ENCODE measurements at regions not wholly inside any gene's neighbourhood (a gene's known extent, or its start where the extent isn't known, plus 50 kb on each side); places are given as distances from the start of the nearest gene placed in this dataset.
"Not testable (repeated sequence)": the region's sequence is repeated elsewhere in the genome, so short reads cannot be mapped to it uniquely, and the experiment has no call there.

DNA sequence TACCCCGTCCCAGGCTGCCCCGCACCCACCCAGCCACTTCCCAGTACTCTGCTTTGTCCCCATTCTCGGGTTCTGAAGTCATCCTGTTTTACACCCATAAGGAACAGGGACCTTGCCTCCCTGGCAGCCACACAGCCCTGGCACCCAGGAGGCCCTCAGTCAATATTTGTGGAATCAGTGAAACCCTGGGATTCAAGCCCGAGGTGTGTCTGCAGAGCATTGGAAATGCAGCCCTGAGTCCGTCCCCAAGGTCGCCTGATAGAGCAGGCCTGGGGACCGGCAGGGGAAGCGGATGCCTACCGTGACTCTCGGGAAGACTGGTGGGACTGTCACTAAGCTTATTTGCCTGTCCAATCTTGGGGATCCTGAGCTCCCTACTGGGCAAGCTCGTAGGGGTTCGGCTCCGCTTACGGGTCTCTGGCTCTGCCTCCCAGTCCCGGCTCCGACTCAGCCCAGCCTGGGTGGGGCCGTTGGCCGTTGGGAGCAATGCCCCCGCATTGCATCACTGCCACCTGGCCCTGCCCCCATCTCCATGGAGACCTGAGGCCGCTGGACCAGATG, 64.4 kb upstream of the TAMM41 start:
- BruUV-seq (replicated peaks), result no TSS peak
- H3K4me3 Mint-ChIP-seq (ENCODE audit: low read depth, unreplicated experiment), result no peak overlapping the region
- CTCF ChIA-PET, result no interaction called here
- intact Hi-C loops (cut with micrococcal nuclease; ENCODE audit: unreplicated experiment), result no loop called here
- peaks cover 8% of the 10 kb centered on the region for H3K36me3 Mint-ChIP-seq (ENCODE audit: insufficient read depth, unreplicated experiment)
- H3K4me1 Mint-ChIP-seq (ENCODE audit: low read depth, unreplicated experiment), result peaks cover 8% of the 10 kb centered on the region
- H3K9me3 Mint-ChIP-seq (ENCODE audit: low read depth, unreplicated experiment), result no peaks in the 10 kb centered on the region
- DNase-seq, result no peak
- peaks cover 82% of the 10 kb centered on the region for H3K27me3 Mint-ChIP-seq (ENCODE audit: unreplicated experiment)
- TF ChIP-seq, protein P1, sequence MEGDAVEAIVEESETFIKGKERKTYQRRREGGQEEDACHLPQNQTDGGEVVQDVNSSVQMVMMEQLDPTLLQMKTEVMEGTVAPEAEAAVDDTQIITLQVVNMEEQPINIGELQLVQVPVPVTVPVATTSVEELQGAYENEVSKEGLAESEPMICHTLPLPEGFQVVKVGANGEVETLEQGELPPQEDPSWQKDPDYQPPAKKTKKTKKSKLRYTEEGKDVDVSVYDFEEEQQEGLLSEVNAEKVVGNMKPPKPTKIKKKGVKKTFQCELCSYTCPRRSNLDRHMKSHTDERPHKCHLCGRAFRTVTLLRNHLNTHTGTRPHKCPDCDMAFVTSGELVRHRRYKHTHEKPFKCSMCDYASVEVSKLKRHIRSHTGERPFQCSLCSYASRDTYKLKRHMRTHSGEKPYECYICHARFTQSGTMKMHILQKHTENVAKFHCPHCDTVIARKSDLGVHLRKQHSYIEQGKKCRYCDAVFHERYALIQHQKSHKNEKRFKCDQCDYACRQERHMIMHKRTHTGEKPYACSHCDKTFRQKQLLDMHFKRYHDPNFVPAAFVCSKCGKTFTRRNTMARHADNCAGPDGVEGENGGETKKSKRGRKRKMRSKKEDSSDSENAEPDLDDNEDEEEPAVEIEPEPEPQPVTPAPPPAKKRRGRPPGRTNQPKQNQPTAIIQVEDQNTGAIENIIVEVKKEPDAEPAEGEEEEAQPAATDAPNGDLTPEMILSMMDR (IDR thresholded peaks at IDR 0.05; ENCODE audit: unreplicated experiment), result no peak
- H3K27ac Mint-ChIP-seq (ENCODE audit: unreplicated experiment), result no peak overlapping the region

DNA sequence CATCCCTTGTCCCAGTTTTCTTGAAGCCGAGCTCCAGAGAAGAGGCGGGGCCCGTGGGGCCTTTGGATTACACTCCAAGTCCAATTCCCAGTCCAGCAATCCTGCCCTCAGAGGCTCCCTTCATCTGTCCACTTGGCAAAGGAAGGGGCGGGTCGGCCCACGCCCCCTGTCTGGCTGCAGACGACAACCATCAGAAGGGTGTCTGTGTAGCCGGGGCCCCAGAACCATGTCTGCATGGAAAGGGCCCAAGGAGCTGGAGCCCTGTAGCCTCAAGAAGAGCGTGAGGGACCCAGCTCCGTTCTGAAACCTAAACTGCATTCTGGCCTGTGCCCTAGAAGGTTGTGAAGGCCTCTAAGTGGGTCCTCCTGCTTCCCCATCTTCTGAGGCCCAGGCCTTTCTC, 65.2 kb upstream of the TAMM41 start:
- H3K36me3 Mint-ChIP-seq (ENCODE audit: insufficient read depth, unreplicated experiment); H3K9me3 Mint-ChIP-seq (ENCODE audit: low read depth, unreplicated experiment); CTCF ChIA-PET; H3K27ac Mint-ChIP-seq (ENCODE audit: unreplicated experiment); intact Hi-C loops (cut with micrococcal nuclease; ENCODE audit: unreplicated experiment); H3K4me1 Mint-ChIP-seq (ENCODE audit: low read depth, unreplicated experiment); H3K4me3 Mint-ChIP-seq (ENCODE audit: low read depth, unreplicated experiment); DNase-seq; BruUV-seq (replicated peaks): not testable (repeated sequence)
- peaks cover 82% of the 10 kb centered on the region for H3K27me3 Mint-ChIP-seq (ENCODE audit: unreplicated experiment)

DNA sequence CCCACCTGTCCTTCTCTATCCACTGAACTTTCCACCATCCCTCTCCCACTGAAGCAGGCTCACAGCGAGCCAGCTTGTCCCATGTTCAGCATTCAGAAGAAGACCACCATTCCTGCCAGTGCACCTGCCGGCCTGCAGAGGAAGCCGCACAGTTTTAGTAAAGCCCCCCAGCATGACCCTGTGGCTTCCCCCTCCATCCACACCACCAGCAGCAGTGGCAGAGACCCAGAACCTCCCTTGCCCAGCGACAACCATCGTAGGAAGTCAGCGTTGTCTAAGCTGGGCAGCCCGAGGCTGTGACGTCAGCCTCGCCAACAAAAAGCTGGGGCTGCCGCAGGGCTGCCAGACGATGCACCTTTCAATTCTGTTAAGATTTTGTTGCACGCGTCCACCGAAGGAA, 66.6 kb upstream of the TAMM41 start:
- no peaks in the 10 kb centered on the region for H3K9me3 Mint-ChIP-seq (ENCODE audit: low read depth, unreplicated experiment)
- DNase-seq, result no peak
- BruUV-seq (replicated peaks), result no TSS peak
- intact Hi-C loops (cut with micrococcal nuclease; ENCODE audit: unreplicated experiment), result no loop called here
- H3K36me3 Mint-ChIP-seq (ENCODE audit: insufficient read depth, unreplicated experiment), result peaks cover 8% of the 10 kb centered on the region
- no peak overlapping the region for H3K27ac Mint-ChIP-seq (ENCODE audit: unreplicated experiment)
- TF ChIP-seq, protein P1 (IDR thresholded peaks at IDR 0.05; ENCODE audit: unreplicated experiment), result no peak
- H3K4me3 Mint-ChIP-seq (ENCODE audit: low read depth, unreplicated experiment), result no peak overlapping the region
- peaks cover 8% of the 10 kb centered on the region for H3K4me1 Mint-ChIP-seq (ENCODE audit: low read depth, unreplicated experiment)
- CTCF ChIA-PET, result no interaction called here
- peaks cover 74% of the 10 kb centered on the region for H3K27me3 Mint-ChIP-seq (ENCODE audit: unreplicated experiment)

GRCh38 chr3:11914041-11914440, 67.4 kb upstream of the TAMM41 start:
- Mint-ChIP-seq H3K36me3 (ENCODE audit: insufficient read depth, unreplicated experiment) (peaks cover 5% of the 10 kb centered on the region), H3K27ac (ENCODE audit: unreplicated experiment) (no peak overlapping the region), H3K9me3 (ENCODE audit: low read depth, unreplicated experiment) (no peaks in the 10 kb centered on the region), H3K4me3 (ENCODE audit: low read depth, unreplicated experiment) (no peak overlapping the region), H3K27me3 (ENCODE audit: unreplicated experiment) (peaks cover 69% of the 10 kb centered on the region), H3K4me1 (ENCODE audit: low read depth, unreplicated experiment) (peaks cover 2% of the 10 kb centered on the region)
- TF ChIP-seq, protein P1 (IDR thresholded peaks at IDR 0.05; ENCODE audit: unreplicated experiment), result no peak
- intact Hi-C loops (cut with micrococcal nuclease; ENCODE audit: unreplicated experiment), result no loop called here
- no TSS peak for BruUV-seq (replicated peaks)
- CTCF ChIA-PET, result no interaction called here
- no peak for DNase-seq

DNA sequence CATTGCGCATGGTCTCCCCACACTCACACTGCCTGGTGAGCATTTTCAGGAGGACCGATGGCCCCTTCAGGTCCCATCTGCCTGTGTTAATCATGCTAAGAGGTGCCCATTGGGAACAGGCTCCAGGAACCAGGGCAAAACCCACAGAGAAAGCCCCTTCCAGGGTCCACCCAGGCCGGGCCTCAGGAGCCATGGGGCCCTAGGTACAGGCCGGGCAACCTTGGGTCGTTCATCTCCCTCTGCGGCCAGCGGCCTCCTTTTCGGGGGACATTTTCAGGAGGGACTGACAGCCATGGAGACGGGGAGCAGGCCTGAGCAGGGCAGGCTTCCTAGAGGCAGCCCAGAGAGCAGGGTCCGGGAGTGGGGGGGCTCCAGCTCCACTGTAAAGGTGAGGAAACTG, 68.0 kb upstream of the TAMM41 start:
- Mint-ChIP-seq H3K27me3 (ENCODE audit: unreplicated experiment) (peaks cover 68% of the 10 kb centered on the region), H3K4me1 (ENCODE audit: low read depth, unreplicated experiment) (no peaks in the 10 kb centered on the region), H3K4me3 (ENCODE audit: low read depth, unreplicated experiment) (no peak overlapping the region), H3K9me3 (ENCODE audit: low read depth, unreplicated experiment) (no peaks in the 10 kb centered on the region), H3K27ac (ENCODE audit: unreplicated experiment) (no peak overlapping the region), H3K36me3 (ENCODE audit: insufficient read depth, unreplicated experiment) (peaks cover 4% of the 10 kb centered on the region)
- intact Hi-C loops (cut with micrococcal nuclease; ENCODE audit: unreplicated experiment), result no loop called here
- DNase-seq, result no peak
- TF ChIP-seq, protein P1 (IDR thresholded peaks at IDR 0.05; ENCODE audit: unreplicated experiment), result no peak
- BruUV-seq (replicated peaks), result no TSS peak
- CTCF ChIA-PET, result no interaction called here
